ENCODE measurements at regions not wholly inside any gene's neighbourhood (a gene's known extent, or its start where the extent isn't known, plus 50 kb on each side); places are given as distances from the start of the nearest gene placed in this dataset.

DNA sequence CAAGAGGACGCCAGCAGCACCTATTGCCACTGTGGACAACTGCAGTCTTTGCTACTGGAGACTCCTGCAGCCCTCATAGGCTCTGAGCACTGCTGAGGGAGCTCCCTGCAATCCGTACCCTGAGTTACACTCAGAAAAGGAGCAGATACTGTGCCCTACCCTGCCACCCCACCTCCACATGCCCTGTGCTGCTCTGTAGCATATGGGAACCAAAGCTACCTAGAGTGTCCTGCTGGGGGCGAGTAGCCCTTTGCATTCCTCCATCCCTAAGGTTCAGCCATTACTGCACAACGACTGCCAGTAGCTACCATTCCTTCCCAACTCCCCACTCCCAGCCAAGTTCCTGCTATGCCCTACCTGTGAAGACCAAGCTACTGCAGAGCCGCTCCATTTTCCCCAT is 90.2 kb upstream of the SNCAIP start:
- TF ChIP-seq, protein P1, sequence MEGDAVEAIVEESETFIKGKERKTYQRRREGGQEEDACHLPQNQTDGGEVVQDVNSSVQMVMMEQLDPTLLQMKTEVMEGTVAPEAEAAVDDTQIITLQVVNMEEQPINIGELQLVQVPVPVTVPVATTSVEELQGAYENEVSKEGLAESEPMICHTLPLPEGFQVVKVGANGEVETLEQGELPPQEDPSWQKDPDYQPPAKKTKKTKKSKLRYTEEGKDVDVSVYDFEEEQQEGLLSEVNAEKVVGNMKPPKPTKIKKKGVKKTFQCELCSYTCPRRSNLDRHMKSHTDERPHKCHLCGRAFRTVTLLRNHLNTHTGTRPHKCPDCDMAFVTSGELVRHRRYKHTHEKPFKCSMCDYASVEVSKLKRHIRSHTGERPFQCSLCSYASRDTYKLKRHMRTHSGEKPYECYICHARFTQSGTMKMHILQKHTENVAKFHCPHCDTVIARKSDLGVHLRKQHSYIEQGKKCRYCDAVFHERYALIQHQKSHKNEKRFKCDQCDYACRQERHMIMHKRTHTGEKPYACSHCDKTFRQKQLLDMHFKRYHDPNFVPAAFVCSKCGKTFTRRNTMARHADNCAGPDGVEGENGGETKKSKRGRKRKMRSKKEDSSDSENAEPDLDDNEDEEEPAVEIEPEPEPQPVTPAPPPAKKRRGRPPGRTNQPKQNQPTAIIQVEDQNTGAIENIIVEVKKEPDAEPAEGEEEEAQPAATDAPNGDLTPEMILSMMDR (CRISPR knock-in tag; IDR thresholded peaks at IDR 0.05), result no peak
- TF ChIP-seq NFIC (IDR thresholded peaks at IDR 0.05; ENCODE audit: low read length) (no peak), GZF1 (CRISPR knock-in tag; IDR thresholded peaks at IDR 0.05) (no peak), MED8 (CRISPR knock-in tag; IDR thresholded peaks at IDR 0.05; ENCODE audit: insufficient replicate concordance) (no peak), ZSCAN30 (CRISPR knock-in tag; IDR thresholded peaks at IDR 0.05) (no peak), TP53 (CRISPR knock-in tag; conservative IDR thresholded peaks at IDR 0.05) (no peak), ZNF768 (CRISPR knock-in tag; IDR thresholded peaks at IDR 0.05) (no peak), NR2F1 (CRISPR knock-in tag; IDR thresholded peaks at IDR 0.05) (no peak), RXRA (CRISPR knock-in tag; IDR thresholded peaks at IDR 0.05) (no peak)
- TF ChIP-seq, protein P2, sequence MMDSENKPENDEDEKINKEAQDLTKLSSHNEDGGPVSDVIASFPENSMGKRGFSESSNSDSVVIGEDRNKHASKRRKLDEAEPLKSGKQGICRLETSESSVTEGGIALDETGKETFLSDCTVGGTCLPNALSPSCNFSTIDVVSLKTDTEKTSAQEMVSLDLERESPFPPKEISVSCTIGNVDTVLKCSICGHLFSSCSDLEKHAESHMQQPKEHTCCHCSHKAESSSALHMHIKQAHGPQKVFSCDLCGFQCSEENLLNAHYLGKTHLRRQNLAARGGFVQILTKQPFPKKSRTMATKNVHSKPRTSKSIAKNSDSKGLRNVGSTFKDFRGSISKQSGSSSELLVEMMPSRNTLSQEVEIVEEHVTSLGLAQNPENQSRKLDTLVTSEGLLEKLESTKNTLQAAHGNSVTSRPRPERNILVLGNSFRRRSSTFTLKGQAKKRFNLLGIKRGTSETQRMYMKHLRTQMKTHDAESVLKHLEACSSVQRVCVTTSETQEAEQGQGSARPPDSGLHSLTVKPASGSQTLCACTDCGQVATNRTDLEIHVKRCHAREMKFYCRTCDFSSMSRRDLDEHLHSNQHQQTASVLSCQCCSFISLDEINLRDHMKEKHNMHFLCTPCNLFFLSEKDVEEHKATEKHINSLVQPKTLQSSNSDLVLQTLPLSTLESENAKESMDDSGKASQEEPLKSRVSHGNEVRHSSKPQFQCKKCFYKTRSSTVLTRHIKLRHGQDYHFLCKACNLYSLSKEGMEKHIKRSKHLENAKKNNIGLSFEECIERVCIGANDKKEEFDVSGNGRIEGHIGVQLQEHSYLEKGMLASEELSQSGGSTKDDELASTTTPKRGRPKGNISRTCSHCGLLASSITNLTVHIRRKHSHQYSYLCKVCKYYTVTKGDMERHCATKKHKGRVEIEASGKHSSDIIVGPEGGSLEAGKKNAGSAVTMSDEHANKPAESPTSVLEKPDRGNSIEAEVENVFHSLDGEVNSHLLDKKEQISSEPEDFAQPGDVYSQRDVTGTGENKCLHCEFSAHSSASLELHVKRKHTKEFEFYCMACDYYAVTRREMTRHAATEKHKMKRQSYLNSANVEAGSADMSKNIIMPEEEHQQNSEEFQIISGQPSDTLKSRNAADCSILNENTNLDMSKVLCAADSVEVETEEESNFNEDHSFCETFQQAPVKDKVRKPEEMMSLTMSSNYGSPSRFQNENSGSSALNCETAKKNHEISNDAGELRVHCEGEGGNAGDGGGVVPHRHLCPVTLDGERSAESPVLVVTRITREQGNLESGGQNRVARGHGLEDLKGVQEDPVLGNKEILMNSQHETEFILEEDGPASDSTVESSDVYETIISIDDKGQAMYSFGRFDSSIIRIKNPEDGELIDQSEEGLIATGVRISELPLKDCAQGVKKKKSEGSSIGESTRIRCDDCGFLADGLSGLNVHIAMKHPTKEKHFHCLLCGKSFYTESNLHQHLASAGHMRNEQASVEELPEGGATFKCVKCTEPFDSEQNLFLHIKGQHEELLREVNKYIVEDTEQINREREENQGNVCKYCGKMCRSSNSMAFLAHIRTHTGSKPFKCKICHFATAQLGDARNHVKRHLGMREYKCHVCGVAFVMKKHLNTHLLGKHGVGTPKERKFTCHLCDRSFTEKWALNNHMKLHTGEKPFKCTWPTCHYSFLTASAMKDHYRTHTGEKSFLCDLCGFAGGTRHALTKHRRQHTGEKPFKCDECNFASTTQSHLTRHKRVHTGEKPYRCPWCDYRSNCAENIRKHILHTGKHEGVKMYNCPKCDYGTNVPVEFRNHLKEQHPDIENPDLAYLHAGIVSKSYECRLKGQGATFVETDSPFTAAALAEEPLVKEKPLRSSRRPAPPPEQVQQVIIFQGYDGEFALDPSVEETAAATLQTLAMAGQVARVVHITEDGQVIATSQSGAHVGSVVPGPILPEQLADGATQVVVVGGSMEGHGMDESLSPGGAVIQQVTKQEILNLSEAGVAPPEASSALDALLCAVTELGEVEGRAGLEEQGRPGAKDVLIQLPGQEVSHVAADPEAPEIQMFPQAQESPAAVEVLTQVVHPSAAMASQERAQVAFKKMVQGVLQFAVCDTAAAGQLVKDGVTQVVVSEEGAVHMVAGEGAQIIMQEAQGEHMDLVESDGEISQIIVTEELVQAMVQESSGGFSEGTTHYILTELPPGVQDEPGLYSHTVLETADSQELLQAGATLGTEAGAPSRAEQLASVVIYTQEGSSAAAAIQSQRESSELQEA (CRISPR knock-in tag; IDR thresholded peaks at IDR 0.05; ENCODE audit: not compliant biosample characterization), result no peak
- TF ChIP-seq, protein P3, sequence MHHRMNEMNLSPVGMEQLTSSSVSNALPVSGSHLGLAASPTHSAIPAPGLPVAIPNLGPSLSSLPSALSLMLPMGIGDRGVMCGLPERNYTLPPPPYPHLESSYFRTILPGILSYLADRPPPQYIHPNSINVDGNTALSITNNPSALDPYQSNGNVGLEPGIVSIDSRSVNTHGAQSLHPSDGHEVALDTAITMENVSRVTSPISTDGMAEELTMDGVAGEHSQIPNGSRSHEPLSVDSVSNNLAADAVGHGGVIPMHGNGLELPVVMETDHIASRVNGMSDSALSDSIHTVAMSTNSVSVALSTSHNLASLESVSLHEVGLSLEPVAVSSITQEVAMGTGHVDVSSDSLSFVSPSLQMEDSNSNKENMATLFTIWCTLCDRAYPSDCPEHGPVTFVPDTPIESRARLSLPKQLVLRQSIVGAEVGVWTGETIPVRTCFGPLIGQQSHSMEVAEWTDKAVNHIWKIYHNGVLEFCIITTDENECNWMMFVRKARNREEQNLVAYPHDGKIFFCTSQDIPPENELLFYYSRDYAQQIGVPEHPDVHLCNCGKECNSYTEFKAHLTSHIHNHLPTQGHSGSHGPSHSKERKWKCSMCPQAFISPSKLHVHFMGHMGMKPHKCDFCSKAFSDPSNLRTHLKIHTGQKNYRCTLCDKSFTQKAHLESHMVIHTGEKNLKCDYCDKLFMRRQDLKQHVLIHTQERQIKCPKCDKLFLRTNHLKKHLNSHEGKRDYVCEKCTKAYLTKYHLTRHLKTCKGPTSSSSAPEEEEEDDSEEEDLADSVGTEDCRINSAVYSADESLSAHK (CRISPR knock-in tag; IDR thresholded peaks at IDR 0.05; ENCODE audit: borderline replicate concordance), result no peak
